ENCODE measurements at regions not wholly inside any gene's neighbourhood (a gene's known extent, or its start where the extent isn't known, plus 50 kb on each side); places are given as distances from the start of the nearest gene placed in this dataset.
A peak's percentile ranks its signal among the peaks of the same experiment; 100 is the strongest.
"Not testable (repeated sequence)": the region's sequence is repeated elsewhere in the genome, so short reads cannot be mapped to it uniquely, and the experiment has no call there.

DNA sequence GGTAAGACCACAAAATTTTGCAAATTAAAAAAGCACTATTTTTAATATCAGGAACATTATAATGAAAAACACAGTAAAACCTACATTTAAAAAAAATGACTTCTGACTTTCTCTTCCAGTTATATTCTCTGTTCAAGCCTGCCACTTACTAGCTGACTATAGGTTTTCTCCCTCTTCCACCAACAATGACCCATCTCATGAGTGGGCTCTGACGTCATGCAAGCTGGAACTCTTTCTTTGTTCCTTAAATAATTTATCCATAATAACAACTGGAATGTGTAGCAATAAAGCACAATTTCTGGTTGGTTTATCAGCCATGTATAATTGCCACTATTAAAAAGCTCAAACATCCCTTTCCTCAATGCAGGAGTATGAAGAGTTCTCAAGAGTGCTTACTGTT, 378.1 kb upstream of the FAM174A start:
- H3K27ac ChIP-seq = no peak overlapping the region
- no peak for TF ChIP-seq ZFX (IDR thresholded peaks at IDR 0.05; ENCODE audit: borderline replicate concordance)

DNA sequence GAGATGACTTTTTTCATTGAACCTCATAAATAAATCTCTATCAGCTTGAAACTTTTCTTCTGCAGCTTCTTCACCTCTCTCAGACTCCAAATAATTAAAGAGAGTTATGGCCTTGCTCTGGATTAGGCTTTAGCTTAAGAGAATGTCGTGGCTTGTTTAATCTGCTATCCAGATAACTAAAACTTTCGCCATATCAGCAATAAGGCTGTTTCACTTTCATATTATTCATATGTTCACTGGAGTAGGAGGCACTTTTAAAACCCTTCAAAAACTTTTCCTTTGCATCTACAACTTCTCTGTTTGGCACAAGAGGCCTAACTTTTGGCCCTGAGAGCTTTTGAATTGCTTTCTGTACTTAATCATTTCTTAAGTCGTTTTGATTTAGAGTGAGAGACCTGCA, 386.9 kb upstream of the FAM174A start:
- TF ChIP-seq, protein P1, sequence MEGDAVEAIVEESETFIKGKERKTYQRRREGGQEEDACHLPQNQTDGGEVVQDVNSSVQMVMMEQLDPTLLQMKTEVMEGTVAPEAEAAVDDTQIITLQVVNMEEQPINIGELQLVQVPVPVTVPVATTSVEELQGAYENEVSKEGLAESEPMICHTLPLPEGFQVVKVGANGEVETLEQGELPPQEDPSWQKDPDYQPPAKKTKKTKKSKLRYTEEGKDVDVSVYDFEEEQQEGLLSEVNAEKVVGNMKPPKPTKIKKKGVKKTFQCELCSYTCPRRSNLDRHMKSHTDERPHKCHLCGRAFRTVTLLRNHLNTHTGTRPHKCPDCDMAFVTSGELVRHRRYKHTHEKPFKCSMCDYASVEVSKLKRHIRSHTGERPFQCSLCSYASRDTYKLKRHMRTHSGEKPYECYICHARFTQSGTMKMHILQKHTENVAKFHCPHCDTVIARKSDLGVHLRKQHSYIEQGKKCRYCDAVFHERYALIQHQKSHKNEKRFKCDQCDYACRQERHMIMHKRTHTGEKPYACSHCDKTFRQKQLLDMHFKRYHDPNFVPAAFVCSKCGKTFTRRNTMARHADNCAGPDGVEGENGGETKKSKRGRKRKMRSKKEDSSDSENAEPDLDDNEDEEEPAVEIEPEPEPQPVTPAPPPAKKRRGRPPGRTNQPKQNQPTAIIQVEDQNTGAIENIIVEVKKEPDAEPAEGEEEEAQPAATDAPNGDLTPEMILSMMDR (IDR thresholded peaks at IDR 0.05) = no peak
- no peak for TF ChIP-seq ZFX (IDR thresholded peaks at IDR 0.05; ENCODE audit: borderline replicate concordance)
- no peak overlapping the region for H3K27ac ChIP-seq

- no peak overlapping the region for H3K27ac ChIP-seq
- TF ChIP-seq ZFX (IDR thresholded peaks at IDR 0.05; ENCODE audit: borderline replicate concordance) = no peak
- TF ChIP-seq, protein P1 (IDR thresholded peaks at IDR 0.05) = no peak
Measured at GRCh38 chr5:100142607-100143006, 392.6 kb upstream of the FAM174A start.

- no peak for TF ChIP-seq ZFX (IDR thresholded peaks at IDR 0.05; ENCODE audit: borderline replicate concordance)
- TF ChIP-seq, protein P1 (IDR thresholded peaks at IDR 0.05) = no peak
- H3K27ac ChIP-seq = no peak overlapping the region
Measured at GRCh38 chr5:100131161-100131560, 404.0 kb upstream of the FAM174A start.

DNA sequence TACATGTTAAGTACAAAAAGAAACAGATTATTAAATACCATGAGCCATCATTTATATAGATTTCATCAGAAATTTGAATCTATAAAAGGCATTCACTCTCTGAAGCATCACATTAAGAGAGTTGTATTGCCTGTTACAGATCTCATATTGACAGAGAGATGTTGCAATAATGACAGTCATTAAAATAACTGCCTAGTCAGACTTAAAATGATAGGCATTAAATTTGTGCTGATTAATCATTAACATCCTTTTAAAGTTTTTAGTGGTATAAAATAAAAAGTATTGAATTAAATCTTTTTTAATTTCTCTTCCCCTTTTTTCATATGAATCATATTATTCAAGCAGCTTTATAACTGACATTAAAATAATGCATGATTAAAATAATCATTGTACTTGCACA, 404.9 kb upstream of the FAM174A start:
- no peak overlapping the region for H3K27ac ChIP-seq
- TF ChIP-seq, protein P1 (IDR thresholded peaks at IDR 0.05) = no peak

DNA sequence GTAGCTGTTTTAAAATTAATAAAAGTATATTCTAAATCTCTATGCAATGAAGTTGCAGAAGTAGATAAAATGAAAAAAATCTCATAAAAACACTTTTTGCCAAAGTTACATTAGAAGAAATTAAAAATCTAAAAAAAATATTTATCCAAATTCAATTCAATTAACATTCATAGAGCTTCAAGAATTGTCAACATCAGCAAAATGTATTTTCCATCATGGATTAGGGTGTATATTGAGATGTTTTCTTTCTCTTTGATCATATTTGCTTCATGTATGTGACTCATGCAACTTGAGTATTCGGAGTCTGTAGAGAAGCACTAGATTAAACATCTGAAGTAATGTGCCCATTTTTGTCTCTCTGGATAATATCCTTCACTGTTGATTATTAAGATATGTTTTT, 415.3 kb upstream of the FAM174A start:
- H3K27ac ChIP-seq = no peak overlapping the region
- TF ChIP-seq ZFX (IDR thresholded peaks at IDR 0.05; ENCODE audit: borderline replicate concordance) = no peak
- TF ChIP-seq, protein P1 (IDR thresholded peaks at IDR 0.05) = no peak

GRCh38 chr5:100110497-100110896, 424.7 kb upstream of the FAM174A start:
- TF ChIP-seq, protein P1 (IDR thresholded peaks at IDR 0.05) = no peak
- TF ChIP-seq ZFX (IDR thresholded peaks at IDR 0.05; ENCODE audit: borderline replicate concordance) = no peak
- H3K27ac ChIP-seq = no peak overlapping the region

DNA sequence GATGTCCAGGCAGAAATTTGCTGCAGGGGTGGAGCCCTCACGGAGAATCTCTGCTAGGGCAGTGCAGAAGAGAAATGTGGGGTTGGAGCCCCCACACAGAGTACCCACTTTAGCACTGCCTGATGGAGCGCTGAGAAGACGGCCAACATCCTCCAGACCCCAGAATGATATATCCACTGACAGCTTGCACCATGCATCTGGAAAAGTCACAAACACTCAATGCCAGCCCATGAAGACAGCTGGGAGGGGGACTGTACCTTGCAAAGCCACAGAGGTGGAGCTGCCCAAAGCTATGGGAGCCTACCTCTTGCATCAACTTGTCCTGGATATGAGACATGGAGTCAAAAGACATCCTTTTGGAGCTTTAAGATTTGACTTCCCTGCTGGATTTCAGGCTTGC, 426.3 kb upstream of the FAM174A start:
- TF ChIP-seq ZFX (IDR thresholded peaks at IDR 0.05; ENCODE audit: borderline replicate concordance) = no peak
- TF ChIP-seq, protein P1 (IDR thresholded peaks at IDR 0.05) = no peak

GRCh38 chr5:100103592-100104119, 431.5 kb upstream of the FAM174A start:
- H3K27ac ChIP-seq = peak overlapping the region; percentile 65

More for the DNA sequence above, 426.3 kb upstream of the FAM174A start:
- H3K27ac ChIP-seq = no peak overlapping the region

- H3K27ac ChIP-seq = not testable (repeated sequence)
Measured at GRCh38 chr5:100101466-100101865, 433.7 kb upstream of the FAM174A start.

GRCh38 chr5:100096328-100096727, 438.8 kb upstream of the FAM174A start:
- not testable (repeated sequence) for H3K27ac ChIP-seq

DNA sequence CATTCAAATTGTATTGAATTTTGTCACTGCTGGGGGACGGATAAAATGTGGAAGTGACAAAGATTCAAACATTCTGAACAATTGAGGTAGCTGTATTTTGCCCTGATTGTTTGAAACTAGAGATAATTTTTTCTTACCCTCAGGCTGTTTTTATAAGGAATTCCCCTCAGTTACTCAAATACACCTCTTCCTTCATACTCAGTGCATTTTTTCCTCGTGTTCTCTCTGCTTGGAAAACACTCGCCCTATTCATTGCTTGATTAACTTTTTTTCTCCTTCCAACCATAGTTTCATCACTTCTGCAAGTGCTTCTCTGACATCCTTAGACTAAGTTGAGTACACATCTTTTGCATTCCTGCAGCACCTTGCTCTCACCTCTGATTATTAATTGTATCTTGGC, 454.5 kb upstream of the FAM174A start:
- H3K27ac ChIP-seq = not testable (repeated sequence)
